Activated CD4-positive, CD25-positive, alpha-beta regulatory T cell treated with anti-CD3 and anti-CD28 coated beads, Interleukin-2, amount 50 U/mL, for 72 hours (primary cell): ENCODE measurements at regions not wholly inside any gene's neighbourhood (a gene's known extent, or its start where the extent isn't known, plus 50 kb on each side); places are given as distances from the start of the nearest gene placed in this dataset.
"Not testable (repeated sequence)": the region's sequence is repeated elsewhere in the genome, so short reads cannot be mapped to it uniquely, and the experiment has no call there.

Experiments
- DNase-seq: peaks from one replicate; pipeline ENCODE4 v3.0.0; 2021

GRCh38 chr1:229018674-229019295 is 252.1 kb upstream of the RAB4A start:
- DNase-seq: no peak

DNA sequence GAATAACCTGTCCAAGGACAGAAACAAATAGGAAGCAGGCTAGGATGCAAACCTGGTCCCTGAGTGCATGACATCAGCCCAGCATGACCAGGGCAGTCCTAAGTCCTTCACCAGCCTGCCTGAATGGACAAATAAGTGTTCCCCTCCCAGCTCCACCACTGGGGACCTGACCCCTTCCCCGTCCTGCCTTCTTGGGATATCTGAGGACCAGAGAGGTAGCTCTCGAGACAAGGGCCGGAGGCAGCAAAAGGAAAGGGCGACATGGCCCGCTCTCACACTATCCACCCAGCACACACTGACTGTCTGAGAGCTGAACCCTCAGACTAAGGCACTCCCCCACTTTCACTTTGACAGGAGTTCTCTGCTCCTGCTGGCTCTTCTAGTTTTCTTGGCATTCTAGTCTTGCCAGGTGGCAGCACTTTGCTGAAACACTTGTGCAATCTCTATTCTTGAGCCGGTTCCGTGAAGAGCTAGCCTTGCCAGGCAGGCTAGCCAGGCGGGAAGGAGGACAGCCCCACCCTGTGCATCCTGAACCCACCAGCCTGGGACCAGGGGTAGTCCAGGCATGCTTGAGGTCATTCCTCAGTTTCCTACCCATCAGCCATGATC is 251.1 kb upstream of the RAB4A start:
- DNase-seq: no peak

DNA sequence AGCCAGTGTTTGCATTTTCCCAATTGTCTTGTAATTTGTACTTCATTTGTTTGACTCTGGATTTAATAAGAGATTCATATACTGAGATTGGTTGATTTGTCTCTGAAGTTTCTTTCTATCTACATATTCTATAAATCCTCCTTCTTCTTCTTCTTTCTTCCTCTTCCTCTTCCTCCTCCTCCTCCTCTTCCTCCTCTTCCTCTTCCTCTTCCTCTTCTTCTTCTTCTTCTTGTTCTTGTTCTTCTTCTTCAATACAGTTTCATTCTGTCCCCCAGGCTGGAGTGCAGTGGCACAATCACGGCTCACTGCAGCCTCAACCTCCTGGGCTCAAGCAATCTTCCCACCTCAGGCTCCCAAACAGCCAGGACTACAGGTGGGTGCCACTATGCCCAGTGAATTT is 249.9 kb upstream of the RAB4A start:
- not testable (repeated sequence) for DNase-seq

DNA sequence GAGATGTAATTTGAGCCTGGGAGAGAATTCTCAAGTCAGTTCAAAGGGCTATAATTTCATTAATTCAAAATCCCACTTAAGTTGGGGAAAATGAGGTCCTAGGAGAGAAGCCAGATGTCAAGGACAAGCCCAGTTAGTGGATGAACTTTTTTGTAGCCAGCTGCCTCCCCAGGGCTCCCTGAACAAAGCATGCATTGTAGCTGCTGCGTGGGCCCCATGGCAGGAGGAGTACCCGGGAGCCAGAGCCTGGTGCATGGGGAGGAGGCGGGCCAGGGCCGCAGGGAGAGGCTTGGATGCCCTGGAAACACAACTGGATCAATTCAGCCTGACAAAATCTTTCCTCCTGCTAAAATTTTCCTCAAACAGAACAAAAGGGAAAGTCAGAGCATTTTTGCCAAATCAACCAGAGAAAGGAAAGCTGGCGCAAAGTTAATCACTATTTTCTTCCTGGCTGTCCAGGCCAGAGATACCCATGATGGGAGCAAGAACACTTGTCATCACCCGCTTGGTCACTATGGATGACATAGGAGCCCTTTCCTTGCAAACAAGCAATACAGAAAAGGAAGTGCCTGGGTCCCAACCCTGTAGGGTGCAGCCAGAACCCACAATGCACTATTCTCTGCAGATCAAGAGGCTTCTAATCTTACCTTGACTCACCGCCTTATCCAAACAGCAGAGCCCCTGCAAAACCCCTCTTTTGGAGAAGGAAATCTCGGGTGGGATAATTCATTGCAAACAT is 248.1 kb upstream of the RAB4A start:
- no peak for DNase-seq

GRCh38 chr1:229023651-229024300 is 247.1 kb upstream of the RAB4A start:
- DNase-seq: no peak

GRCh38 chr1:229024528-229025130 is 246.3 kb upstream of the RAB4A start:
- no peak for DNase-seq

DNA sequence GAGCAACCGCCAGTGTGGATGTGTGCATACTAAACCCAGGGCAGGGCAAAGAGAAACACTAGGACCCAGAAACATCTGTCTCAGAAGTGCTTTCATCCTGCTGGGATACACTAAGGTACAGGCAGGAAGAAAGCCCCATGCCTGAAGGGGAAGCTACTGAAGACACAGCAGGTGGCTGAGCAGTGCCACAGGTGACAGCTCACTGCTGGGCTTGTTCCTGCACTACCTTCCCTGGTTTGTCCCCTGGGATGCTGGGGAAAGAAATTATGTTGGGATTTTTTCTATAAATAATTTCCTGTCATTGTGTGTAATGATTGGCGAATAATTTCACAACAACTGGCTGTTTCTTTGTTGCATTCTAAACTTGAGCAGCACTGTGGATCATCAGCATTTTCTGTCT is 245.3 kb upstream of the RAB4A start:
- no peak for DNase-seq

DNA sequence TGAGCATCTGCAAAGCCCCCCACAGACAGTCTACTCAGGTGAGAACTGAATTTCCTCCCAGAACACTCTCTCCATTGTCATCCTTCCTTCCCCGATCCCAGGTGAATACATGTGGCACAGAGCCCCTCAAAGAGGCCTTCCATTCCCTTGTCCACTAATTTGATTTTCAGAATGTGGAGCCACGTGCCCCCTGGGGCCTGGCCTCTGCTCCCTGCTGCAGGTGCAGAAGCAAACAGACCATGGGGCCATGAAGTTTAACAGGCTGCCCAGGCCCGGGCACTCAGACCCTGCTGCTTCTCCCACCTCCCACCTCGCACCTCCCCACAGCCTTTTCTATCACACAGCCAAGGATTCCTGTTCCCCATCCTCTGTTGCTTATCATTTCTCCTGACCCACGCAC is 243.8 kb upstream of the RAB4A start:
- DNase-seq: no peak

DNA sequence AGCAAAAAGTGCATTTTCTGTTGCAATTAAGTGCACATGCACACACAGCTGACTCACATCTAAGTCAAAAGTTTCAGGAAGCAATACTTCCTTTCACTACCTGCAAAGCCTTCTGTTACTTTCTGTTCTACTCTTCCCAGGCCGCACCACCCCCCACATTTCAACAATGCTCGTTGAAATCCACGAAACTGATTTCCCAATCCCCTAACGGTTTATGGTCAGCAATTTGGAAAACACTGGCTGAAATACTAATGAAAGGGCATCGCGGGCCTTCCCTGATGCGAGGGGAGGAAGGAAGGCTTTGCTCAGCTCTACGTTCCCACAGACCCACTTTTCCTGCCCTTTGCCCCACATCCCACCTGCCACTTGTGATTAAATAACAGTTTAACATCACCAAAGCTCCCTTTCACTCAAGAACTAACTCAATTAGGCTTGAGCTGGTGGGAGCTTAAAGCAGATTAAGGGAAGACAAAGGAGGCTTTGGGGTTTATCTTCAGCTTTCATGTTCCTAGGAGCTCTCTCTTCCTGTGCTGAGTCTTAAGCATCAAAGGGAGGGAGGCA is 243.2 kb upstream of the RAB4A start:
- DNase-seq: no peak

- no peak for DNase-seq
Measured at GRCh38 chr1:229028544-229028943, 242.4 kb upstream of the RAB4A start.

GRCh38 chr1:229028987-229029878 is 241.7 kb upstream of the RAB4A start:
- no peak for DNase-seq

GRCh38 chr1:229029879-229030235 is 241.1 kb upstream of the RAB4A start:
- no peak for DNase-seq

- no peak for DNase-seq
Measured at GRCh38 chr1:229030630-229031029, 240.3 kb upstream of the RAB4A start.

DNA sequence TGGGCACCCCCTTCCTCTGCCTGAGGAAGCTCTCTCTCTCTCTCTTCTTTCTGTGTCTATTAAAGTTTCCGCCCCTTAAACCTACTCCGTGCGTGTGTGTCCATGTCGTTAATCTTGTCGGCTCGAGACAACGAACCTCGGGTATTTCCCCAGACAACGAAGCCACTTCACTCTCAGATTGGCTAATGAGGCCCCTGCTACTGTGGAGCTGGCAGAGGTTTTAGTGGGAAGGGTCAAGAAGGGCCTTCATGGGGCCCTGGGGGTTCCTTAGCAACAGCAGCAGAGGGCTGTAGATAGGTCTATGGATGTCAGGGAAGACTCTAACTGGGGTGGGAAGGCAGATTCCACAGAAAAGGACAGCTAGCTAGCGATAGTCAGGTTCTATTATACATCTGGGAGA is 239.8 kb upstream of the RAB4A start:
- no peak for DNase-seq

GRCh38 chr1:229031481-229032341 is 239.2 kb upstream of the RAB4A start:
- no peak for DNase-seq

DNA sequence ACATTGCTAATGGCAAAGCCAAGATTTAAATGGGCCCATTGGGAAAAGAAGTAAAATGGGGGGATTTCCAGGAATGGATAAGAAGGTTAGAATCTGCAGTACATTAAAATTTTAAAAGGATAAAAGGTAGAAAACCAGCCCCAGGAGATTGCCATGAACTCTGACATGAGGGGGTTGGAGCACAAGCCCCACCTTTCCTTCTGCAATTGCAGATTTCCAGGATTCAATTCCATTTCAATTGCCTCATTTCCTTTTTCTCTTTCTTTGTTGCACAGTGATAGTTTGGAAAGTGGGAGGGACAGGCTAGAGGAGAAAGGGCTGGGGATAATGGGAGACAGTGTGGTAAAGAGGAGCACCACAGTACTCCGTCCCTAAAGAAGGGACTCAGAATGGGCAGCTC is 238.5 kb upstream of the RAB4A start:
- DNase-seq: no peak

DNA sequence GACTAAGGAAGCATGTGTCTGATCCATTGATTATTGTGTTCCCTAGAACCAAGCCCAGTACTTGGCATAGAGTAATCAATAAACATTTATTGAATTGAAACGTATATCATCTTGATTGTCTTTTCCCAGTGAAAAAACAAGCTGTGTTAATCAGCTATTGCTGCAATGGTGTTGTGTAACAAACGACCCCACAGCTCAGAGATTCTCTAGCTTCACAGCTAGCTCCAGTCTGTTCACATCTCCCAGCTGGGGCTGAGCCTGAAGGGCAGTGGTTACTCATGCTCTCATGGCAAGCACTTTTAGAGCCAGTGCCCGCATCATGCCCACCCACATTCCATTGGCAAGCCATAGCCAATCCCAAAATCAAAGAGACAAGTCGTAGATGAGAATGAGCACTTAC is 237.4 kb upstream of the RAB4A start:
- DNase-seq: no peak

GRCh38 chr1:229034342-229034741 is 236.6 kb upstream of the RAB4A start:
- DNase-seq: no peak

DNA sequence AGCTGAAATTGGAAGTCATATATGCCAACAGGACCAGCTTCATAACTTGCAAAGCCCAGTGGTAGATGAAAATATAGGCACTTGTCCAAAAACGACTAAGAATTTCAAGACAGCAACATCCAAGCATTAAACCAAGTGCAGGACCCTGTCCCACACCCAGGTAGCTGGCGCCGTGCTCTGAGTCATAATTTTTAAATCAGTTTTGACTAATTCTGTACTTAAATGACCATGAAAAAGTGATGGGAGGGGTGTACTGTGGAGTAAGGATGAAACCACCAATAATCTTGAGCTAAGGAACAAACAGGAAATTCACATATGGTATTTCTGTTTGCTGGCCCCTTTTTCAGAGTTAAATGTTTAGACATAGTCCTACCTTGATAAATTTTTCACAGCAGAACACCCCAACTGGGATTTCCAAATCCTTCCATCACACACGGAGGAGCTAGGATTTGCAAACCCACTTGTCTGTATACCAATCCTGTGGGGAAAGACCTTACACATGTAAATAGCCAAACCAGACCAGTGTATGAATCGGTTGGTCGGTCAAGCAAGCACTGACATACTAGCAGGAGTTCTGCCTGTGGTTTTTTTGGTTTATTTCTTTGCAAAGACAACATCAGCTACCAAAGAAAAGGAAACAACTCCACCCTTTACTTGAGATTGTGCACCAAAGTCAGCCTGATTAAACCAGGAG is 235.7 kb upstream of the RAB4A start:
- DNase-seq: no peak

DNA sequence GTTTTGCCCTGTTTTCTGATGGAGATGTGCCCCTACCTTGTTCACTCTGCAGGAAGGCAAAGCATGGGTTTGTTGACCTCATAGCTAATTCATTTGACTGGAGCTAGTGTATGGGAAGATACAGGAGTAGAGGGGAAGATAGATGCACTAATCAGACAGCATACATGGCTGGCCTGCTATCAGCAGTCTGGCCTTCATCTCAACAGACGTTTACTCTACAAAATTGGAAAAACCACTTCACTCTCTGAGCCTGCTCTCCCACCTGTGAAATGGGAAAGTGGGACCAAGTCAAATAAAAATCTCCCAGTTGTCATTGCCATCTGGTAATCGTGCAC is 235.2 kb upstream of the RAB4A start:
- no peak for DNase-seq
